Choroid plexus epithelial cell (primary cell): ENCODE measurements at regions not wholly inside any gene's neighbourhood (a gene's known extent, or its start where the extent isn't known, plus 50 kb on each side); places are given as distances from the start of the nearest gene placed in this dataset.

Experiments
- DNase-seq: peaks from one replicate; pipeline ENCODE4 v3.0.0-alpha.2; 2010; ENCODE audit warnings: low read depth
- H3K4me3 ChIP-seq: 2 replicates; pipeline ENCODE4 v1.5.1; 2011; ENCODE audit warnings: low read depth, mild to moderate bottlenecking, control low read depth, low read length, moderate library complexity
- CTCF ChIP-seq: conservative IDR thresholded peaks from 2 replicates; pipeline ENCODE4 v1.5.1; 2011; ENCODE audit warnings: low read depth, mild to moderate bottlenecking, control low read depth, inconsistent platforms, low read length, moderate library complexity

- no peak for TF ChIP-seq CTCF
- no peak overlapping the region for H3K4me3 ChIP-seq
- DNase-seq: no peak
These were observed 1196.0 kb downstream of the GALC start for GRCh38 chr14:86797075-86797351.

- TF ChIP-seq CTCF: no peak
- no peak overlapping the region for H3K4me3 ChIP-seq
- DNase-seq: peak; percentile 13
These were observed 1196.5 kb downstream of the GALC start for GRCh38 chr14:86796221-86797074.

GRCh38 chr14:86794689-86795088, 1198.3 kb downstream of the GALC start:
- no peak overlapping the region for H3K4me3 ChIP-seq
- TF ChIP-seq CTCF: no peak
- DNase-seq: no peak

- DNase-seq: no peak
- no peak overlapping the region for H3K4me3 ChIP-seq
- TF ChIP-seq CTCF: no peak
These were observed 1202.3 kb downstream of the GALC start for GRCh38 chr14:86790408-86791364.

- TF ChIP-seq CTCF: no peak
- DNase-seq: no peak
- no peak overlapping the region for H3K4me3 ChIP-seq
These were observed 1204.8 kb downstream of the GALC start for GRCh38 chr14:86788224-86788623.

GRCh38 chr14:86787717-86788116, 1205.3 kb downstream of the GALC start:
- no peak for TF ChIP-seq CTCF
- H3K4me3 ChIP-seq: no peak overlapping the region
- peak; percentile 35 for DNase-seq
